ENCODE measurements at regions not wholly inside any gene's neighbourhood (a gene's known extent, or its start where the extent isn't known, plus 50 kb on each side); places are given as distances from the start of the nearest gene placed in this dataset.

DNA sequence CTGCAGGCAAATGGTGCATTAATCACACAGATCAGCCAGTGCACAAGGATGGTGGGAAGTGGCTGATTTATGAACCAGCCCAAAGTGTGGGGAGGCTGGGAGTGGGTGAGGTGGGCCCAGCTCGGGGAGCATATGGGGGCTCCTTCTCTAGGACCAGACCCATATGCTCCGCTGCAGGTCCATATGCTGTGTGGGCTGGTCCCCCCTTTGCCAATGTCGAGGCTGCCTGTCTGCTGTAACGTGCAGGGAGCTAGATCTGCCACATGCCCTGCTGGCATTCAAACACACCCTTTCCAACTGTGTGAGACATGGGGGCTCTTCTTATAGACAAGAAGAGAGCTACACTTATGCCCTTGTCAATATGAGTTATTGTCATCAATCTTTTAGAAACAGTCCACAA lies 566.3 kb downstream of the DHX35 start:
- TF ChIP-seq POLR2A (IDR thresholded peaks at IDR 0.05) (no peak), EP300 (IDR thresholded peaks at IDR 0.05) (no peak)
- TF ChIP-seq, protein P1, sequence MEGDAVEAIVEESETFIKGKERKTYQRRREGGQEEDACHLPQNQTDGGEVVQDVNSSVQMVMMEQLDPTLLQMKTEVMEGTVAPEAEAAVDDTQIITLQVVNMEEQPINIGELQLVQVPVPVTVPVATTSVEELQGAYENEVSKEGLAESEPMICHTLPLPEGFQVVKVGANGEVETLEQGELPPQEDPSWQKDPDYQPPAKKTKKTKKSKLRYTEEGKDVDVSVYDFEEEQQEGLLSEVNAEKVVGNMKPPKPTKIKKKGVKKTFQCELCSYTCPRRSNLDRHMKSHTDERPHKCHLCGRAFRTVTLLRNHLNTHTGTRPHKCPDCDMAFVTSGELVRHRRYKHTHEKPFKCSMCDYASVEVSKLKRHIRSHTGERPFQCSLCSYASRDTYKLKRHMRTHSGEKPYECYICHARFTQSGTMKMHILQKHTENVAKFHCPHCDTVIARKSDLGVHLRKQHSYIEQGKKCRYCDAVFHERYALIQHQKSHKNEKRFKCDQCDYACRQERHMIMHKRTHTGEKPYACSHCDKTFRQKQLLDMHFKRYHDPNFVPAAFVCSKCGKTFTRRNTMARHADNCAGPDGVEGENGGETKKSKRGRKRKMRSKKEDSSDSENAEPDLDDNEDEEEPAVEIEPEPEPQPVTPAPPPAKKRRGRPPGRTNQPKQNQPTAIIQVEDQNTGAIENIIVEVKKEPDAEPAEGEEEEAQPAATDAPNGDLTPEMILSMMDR (IDR thresholded peaks at IDR 0.05): no peak

Measured in tibial nerve (tissue), 4 donors.